ENCODE measurements at regions not wholly inside any gene's neighbourhood (a gene's known extent, or its start where the extent isn't known, plus 50 kb on each side); places are given as distances from the start of the nearest gene placed in this dataset.
"Not testable (repeated sequence)": the region's sequence is repeated elsewhere in the genome, so short reads cannot be mapped to it uniquely, and the experiment has no call there.

DNA sequence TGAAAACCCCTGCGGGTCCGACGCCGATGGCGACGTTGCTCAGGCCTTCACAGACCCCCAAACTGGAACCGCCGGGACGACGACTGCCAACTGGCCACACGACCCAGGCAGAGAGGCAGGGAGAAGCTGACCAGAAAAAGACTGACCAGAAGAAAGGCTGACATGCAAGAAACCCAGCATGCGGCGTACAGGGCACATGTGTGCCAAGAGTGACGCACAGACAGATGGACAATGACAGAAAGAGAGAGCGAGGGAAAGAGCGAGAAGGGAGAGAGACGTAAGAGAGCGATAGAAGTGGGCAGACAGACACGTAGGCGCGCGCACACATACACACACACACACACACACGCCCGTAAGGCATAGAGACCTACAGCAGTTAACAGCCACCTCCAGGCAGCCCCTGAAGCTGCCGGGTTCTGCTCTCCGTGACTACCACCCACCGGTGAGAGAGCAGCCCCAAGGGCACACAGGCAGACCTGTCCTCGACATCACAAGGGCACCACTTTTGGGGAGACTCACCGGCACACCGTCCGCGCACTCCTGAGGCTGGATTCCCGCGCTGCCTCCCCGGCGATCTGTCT lies 67.2 kb upstream of the ZNF527 start:
- no peak for DNase-seq (ENCODE audit: low read depth in 2 of 2)

DNA sequence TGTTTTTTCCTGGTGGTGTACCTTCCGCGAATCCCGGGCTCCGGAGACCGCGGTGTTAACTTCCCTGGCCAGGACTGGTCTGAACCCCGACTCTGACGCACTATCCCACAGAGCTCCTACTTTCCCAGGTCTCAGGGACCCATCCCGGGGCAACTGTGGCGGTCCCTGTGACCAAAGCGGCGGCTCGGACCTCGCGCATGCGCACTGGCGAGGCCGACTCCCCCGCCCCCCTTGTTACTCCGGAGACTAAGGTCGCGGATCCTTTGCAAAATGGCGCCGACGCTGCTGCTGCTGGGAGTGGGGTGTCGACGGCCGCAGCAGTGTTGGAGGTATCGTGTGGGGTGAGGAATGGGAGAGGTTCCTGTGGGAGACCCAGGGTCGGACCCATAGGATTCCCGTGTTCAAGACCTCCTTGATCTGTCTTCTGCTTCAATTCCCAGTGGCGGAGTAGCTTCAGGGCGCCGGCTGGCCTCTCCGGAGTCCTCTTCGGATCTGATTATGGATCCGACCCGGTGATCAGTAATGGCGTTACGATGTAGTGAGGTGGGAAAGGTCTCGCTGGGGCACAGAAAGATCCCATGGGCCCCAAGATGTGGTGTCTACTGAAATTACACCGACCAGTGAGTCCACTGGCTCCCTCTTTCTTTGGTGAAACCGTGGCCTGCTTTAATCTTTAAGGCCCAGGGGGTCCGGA lies 66.6 kb upstream of the ZNF527 start:
- DNase-seq (ENCODE audit: low read depth in 2 of 2), result no peak

DNA sequence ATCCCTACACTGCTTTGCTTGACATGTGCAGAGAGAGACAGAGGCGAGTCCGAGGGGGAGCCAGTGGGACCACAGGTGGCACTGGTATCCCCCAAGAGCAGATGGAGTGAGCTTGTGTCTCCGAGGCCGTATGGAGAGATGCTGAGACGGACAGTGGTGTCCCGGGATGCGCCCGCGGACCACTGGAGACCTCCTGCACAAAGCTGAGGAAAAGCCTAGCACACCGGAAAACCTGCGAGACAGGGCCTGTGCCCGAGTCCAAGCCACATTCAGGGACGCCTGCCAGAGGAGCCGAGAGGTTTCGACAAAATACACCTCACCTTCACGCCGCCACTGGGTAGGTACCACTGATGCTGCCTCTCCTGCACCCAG lies 66.0 kb upstream of the ZNF527 start:
- DNase-seq (ENCODE audit: low read depth in 2 of 2), result no peak

DNA sequence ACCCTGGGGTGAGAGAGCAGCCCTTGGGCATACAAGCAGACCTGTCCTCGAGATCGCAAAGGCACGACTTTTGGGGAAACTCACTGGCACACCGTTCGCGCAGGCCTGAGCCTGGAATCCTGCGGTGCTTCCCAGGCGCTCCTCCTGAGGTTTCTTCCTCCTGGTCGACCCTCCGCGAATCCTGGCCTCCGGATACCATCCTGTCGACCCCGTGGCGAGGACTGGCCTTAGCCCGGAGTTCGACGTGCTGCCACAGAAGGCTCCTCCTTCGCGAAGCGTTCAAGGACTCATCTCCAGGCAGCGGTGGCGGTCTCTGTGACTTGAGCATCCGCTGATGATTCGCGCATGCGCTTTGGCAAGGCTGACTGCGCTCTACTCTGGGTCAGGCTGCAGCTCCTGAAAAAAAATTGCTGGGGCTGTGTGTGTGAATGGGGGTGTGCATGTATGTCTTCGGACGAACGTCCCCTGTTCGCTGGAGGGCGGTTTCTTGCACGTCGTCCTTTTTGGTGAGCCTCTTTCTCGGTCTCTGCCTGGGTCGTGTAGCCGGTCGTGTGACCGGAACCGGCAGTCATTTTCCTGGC lies 64.4 kb upstream of the ZNF527 start:
- DNase-seq (ENCODE audit: low read depth in 2 of 2), result no peak

DNA sequence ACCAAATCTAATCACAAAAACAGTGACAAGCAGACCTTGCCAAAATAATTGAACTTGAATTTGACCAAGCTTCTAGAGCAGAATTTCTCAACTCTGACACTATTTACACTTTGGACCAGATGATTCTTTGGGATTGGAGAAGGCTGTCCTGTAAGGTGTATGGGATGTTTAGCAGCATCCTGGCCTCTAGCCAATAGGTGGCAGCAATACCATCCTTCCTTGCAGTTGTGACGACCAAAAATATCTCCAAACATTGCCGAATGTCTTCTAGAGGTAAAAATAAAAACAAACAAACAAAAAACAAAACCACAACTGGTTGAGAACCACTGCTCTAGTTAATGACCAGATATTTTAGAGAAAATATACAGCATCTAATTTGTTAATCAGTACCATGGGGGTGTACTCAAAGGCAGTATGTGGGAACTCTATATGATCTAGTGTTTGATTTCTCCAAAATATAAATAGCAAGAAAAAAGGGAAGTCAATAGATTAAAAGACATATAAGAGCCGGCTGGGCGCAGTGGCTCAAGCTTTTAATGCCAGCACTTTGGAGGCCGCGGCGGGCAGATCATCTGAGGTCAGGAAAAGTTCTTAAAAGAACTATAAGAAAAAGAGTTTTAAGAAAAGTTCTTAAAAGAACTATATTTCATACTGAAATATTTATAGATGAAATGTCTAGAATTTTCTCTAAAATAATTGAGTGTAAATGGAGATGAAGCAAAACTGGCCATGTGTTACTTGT lies 60.9 kb upstream of the ZNF527 start:
- DNase-seq (ENCODE audit: low read depth in 2 of 2), result no peak

DNA sequence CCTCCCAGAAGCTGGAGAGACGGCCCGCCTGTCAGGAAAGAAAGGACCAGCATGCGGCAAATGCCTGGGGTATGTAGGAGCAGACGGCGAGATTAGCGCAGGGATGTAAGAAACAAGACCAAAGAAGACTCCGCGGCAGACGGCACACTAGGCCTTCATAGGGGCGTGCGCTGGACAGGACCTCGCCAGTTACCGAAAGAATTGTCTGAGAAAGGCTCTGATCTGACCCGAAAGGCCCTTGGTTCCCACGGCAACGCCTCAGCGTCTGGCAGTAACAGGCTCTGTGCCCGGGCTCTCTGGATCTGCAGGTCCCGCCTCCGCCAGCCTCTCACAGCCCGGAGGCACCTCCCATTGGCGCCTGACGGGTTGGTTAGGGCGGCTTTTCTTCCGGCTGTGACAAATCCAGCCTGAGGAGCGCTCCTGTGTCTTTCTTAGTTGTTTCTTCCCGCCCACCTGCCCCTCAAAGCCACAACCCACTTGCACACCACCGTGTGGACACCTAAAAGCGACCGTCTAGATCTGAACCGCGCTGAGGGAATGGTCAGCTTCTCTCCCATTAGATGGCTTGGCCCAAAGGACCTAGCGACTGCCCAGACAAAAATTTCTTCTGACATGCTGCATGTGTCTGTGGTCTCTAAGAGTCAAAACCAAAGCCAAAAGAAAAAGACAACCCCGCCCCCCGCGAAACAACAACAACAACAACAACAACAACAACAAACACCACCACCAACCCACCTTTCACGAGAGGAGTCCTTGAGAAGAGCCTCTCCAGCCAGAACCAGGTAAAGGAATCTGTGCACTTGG lies 58.2 kb upstream of the ZNF527 start:
- peak; percentile 40 to 42 for DNase-seq (ENCODE audit: low read depth in 2 of 2)

DNA sequence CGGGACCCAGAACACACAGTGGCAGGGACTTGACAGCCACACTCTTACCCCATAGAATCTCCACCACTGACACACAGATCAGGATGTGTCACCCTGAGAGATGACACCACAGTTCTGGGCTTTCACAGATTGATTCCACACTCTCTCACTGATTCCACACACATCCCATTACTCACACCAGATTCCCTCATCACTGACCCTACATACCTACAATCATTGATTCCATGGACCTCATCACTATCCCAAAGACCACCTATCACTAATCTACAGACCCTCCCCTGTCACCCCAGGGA lies 57.6 kb upstream of the ZNF527 start:
- no peak for DNase-seq (ENCODE audit: low read depth in 2 of 2)

DNA sequence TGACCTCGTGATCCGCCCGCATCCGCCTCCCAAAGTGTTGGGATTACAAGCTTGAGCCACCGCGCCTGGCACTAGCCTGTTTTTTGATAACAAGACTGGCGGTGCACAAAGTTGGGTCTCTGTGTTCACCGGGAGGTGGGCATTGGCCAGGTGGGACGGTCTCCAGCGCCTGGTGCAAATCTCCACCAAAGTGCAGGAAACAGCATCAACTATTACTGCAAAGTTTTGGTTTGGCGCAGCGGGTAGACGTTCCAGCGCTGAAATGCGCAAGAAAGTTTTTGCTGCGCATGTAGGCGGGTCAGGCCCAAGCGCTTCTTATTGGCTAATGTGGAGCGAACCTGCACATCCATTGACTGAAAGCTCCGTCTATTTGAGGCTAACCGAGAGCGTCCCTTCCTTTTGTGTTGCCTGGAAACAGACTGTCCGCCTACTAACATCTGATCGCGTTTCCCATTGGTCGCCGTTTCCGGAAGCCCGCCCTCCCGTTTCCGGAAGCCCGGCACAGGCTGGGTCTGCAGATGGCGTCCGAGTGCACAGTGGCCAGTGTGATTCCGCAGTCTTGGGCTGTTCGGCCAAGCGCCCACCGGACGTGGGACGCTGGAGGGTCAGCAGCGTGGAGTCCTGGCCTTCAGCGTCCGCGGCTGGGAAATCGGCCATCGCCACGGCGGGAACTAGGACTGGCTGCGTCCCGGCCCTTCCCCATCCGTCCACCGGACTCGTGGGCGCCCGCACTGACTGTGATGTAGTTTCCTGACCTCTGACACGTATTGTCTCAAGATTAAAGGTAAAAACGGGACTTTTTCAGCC lies 53.3 kb upstream of the ZNF527 start:
- DNase-seq (ENCODE audit: low read depth in 2 of 2), result peak; percentile 86 to 90

DNA sequence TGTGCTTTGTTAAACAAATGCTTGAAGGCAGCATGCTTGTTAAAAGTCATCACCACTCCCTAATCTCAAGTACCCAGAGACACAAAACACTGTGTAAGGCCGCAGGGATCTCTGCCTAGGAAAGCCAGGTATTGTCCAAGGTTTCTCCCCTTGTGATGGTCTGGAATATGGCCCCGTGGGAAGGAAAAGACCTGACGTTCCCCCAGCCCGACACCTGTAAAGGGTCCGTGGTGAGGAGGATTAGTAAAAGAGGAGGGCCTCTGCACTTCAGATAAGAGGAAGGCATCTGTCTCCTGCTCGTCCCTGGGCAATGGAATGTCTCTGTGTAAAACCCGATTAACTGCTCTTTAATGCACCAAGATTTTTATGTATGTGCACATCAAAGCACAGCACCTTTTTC lies 49.9 kb upstream of the ZNF527 start:
- not testable (repeated sequence) for DNase-seq (ENCODE audit: low read depth in 2 of 2)

Measured in stimulated activated CD8-positive, alpha-beta memory T cell treated with anti-CD3 and anti-CD28 coated beads, Interleukin-7, amount 100 ng/mL, for 4 hours (primary cell).